GM18861 (cell line): ENCODE measurements at regions not wholly inside any gene's neighbourhood (a gene's known extent, or its start where the extent isn't known, plus 50 kb on each side); places are given as distances from the start of the nearest gene placed in this dataset.

Experiments used
- ATAC-seq: cut with Tn5 transposase; IDR thresholded peaks from one replicate; pipeline ENCODE4 v1.9.1; 2021; ENCODE audit not compliant: unreplicated experiment

DNA sequence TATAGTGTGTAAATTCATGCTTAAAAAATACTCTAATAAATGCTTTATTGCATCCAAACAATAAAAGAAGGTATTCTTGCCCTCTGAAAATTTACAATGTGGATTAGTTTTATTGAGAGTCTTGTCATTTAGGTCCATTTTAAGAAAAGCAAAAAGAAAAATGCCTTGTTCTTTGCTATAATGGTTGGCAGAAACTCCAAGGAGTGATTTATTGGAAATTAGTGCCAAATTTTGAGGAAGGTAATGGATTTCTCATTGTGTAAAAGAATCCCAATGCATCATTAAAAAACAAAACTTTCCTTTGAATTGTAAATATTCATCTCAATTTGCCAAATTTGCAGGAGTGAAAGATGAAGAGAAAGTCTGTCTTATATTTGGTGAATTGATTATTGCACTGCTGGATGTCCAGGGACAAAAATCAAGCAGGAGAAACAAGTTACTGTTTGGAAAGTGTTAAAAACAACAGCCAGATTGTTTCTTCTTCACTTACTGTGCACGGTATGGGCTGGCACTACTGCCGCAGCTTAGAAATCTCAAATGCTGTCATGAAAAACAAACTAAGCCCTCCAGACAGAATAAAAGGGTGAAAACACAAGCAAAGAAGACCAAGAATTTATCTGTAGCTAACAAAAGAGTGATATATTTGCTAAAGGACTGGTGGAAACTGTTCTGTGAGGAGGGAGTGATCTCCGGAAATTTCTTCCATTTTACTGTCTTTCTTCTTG lies 511.7 kb downstream of the TMTC2 start:
- ATAC-seq = no peak

DNA sequence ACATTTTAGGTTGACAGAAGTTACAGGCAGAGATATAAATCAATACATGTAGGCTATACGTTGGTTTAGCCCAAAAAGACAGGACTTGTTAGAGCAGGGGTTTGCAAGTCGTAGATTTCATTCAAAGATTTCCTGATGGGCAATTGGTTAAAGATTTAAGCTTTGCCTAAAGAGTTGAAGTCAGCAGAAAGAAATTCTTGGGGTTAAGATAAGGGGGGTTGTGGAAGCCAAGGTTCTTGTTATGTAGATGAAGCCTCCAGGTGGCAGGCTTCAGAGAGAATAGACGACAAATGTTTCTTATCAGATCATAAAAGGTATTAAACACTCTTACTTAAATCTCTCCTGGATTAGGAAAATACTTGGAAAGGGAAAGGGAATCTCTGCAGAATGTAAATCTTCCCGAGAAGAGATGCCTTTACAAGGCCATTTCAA lies 510.8 kb downstream of the TMTC2 start:
- no peak for ATAC-seq

DNA sequence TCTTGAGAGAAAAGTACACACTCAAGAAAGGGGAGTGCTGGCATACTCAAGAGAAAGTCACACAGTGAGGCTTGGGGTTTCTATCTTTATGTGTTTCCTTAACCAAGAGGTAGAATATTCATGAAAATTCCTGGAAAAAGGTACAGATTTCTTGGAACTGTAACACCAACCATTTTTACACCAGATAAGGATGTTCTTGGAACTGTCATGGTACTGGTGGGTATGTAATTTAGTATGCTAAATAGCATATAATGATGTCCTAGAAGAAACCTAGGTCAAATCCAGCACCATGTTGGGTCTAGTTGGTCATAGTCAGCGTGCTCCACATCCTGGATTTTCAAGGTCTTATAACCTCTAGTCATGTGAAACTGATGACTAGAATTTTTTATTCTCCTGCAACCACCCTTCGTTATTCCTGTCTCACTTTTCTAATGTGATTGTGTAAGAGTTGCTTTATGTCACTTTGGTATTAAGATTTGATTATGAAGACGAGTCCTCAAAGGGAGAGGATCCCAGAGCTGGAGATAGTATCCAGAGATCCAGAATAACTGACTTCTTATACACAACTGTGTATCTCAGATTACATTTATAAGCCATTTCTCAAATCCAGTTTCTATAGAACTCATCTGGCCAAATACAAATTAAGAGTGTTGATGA lies 510.1 kb downstream of the TMTC2 start:
- ATAC-seq = no peak

DNA sequence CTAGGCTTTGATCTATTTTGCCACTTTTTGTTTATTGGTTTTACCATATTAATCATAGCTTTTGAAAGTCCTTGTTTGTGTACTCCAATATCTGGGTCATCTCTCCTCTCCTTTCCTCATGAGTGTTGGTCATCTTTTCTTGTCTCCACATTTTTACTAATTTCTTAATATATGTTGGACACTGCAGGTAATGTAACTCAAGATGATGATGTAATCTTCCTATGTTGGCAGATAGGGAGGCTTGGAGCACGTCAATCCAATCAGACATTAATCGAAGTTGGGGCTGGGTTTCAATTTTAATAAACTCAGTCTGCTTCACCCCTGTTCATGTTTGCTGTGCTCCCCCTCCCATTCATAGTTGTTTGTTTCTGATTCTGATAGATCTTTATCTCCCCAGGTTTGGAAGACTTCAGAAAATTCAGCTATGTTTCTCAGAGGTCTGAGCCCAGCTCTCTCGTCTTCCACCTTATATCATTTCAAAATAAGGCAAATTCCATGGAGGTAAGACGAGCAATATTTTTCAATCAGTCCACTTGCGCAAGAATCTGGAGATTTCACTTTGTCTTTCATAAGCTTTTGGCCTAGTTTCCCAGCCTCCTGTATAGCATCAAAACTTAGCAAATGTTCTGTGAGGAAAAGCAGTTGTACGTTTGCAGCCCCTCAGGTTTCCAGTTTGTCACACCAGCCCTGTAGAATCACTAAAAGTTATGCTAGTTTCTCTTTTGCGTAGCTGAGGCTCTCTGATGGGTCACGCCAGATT lies 504.1 kb downstream of the TMTC2 start:
- no peak for ATAC-seq

DNA sequence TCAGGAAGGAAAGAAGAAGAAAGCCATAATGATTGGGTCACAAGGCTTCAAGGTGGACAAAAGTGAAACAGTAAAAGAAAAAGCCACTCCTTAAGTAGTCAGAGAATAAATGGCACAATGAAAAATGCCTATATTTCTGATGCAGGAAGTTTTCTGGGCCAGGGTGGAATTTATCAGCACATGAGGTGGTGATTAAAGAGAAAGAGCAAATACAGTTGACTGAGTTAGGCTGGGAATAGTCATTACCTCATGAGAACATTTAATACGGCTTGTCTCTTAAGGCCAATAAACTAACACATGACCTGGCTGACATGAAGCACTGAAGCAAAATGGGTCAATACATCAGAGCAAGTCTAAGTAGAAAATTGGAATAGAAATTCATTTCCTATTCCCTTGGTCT lies 499.7 kb downstream of the TMTC2 start:
- ATAC-seq = no peak

DNA sequence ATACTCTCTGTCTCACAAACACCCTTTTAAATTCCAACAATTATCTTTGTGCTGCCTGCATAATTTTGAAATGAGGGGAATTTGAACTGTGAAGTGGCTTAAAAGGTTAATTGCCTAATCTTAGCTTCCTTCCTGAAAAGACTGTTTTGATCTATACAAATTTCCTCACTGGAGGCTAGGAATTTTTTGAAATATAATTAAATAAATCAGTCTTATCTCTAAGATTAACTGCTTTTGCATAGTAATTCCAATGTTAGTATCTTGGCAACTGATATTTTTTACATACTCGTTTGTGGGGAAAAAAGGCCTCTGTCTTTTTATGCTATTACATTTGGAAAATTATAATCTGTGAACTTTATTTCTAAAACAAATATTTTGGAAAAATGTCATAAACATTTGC lies 498.5 kb downstream of the TMTC2 start:
- no peak for ATAC-seq
